WTC11 (cell line): ENCODE measurements at regions not wholly inside any gene's neighbourhood (a gene's known extent, or its start where the extent isn't known, plus 50 kb on each side); places are given as distances from the start of the nearest gene placed in this dataset.

Experiments
- ESRRA ChIP-seq: sonication (generic); formaldehyde crosslinking; IDR thresholded peaks from 2 replicates; pipeline ENCODE4 v1.8.1; 2022; ENCODE audit warnings: mild to moderate bottlenecking, missing genetic modification reagents, borderline replicate concordance
- FOXP1 ChIP-seq: sonication (generic); formaldehyde crosslinking; IDR thresholded peaks from 2 replicates; pipeline ENCODE4 v1.8.0; 2022; ENCODE audit warnings: missing genetic modification reagents, mild to moderate bottlenecking, moderate library complexity, borderline replicate concordance
- MYBL2 ChIP-seq: sonication (generic); formaldehyde crosslinking; IDR thresholded peaks from 2 replicates; pipeline ENCODE4 v1.8.1; 2023; ENCODE audit warnings: mild to moderate bottlenecking, moderate library complexity, missing genetic modification reagents
- NR1H2 ChIP-seq: sonication (generic); formaldehyde crosslinking; IDR thresholded peaks from 2 replicates; pipeline ENCODE4 v1.9.0; 2021; ENCODE audit warnings: mild to moderate bottlenecking, moderate library complexity, missing genetic modification reagents
- RELA ChIP-seq: sonication (generic); formaldehyde crosslinking; IDR thresholded peaks from 2 replicates; pipeline ENCODE4 v1.8.1; 2022; ENCODE audit warnings: missing genetic modification reagents, mild to moderate bottlenecking, borderline replicate concordance
- SP1 ChIP-seq: sonication (generic); formaldehyde crosslinking; conservative IDR thresholded peaks from 2 replicates; pipeline ENCODE4 v1.8.1; 2022; ENCODE audit warnings: missing genetic modification reagents
- ZNF317 ChIP-seq: sonication (generic); formaldehyde crosslinking; IDR thresholded peaks from 2 replicates; pipeline ENCODE4 v1.8.1; 2023; ENCODE audit warnings: low read depth, mild to moderate bottlenecking, moderate library complexity, missing genetic modification reagents, borderline replicate concordance
- TF ChIP-seq, protein P1 (sequence below): sonication (generic); formaldehyde crosslinking; IDR thresholded peaks from 2 replicates; pipeline ENCODE4 v1.8.0; 2022; ENCODE audit warnings: mild to moderate bottlenecking, missing genetic modification reagents
- TF ChIP-seq, protein P2 (sequence below): fragments of 200-600 bp; IDR thresholded peaks from 2 replicates; pipeline ENCODE4 v1.8.0; 2022; ENCODE audit warnings: antibody characterized with exemption

GRCh38 chr11:15821451-15821850 lies 534.9 kb downstream of the SOX6 start:
- TF ChIP-seq ESRRA: no peak
- TF ChIP-seq, protein P1, sequence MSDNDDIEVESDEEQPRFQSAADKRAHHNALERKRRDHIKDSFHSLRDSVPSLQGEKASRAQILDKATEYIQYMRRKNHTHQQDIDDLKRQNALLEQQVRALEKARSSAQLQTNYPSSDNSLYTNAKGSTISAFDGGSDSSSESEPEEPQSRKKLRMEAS (CRISPR knock-in tag): no peak
- no peak for TF ChIP-seq FOXP1
- TF ChIP-seq SP1: no peak
- no peak for TF ChIP-seq ZNF317
- TF ChIP-seq, protein P2, sequence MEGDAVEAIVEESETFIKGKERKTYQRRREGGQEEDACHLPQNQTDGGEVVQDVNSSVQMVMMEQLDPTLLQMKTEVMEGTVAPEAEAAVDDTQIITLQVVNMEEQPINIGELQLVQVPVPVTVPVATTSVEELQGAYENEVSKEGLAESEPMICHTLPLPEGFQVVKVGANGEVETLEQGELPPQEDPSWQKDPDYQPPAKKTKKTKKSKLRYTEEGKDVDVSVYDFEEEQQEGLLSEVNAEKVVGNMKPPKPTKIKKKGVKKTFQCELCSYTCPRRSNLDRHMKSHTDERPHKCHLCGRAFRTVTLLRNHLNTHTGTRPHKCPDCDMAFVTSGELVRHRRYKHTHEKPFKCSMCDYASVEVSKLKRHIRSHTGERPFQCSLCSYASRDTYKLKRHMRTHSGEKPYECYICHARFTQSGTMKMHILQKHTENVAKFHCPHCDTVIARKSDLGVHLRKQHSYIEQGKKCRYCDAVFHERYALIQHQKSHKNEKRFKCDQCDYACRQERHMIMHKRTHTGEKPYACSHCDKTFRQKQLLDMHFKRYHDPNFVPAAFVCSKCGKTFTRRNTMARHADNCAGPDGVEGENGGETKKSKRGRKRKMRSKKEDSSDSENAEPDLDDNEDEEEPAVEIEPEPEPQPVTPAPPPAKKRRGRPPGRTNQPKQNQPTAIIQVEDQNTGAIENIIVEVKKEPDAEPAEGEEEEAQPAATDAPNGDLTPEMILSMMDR: no peak
- no peak for TF ChIP-seq RELA (CRISPR knock-in tag)
- no peak for TF ChIP-seq MYBL2 (CRISPR knock-in tag)
- TF ChIP-seq NR1H2 (CRISPR knock-in tag): no peak
